Osteocyte (in vitro differentiated cells): ENCODE measurements at regions not wholly inside any gene's neighbourhood (a gene's known extent, or its start where the extent isn't known, plus 50 kb on each side); places are given as distances from the start of the nearest gene placed in this dataset.
A peak's percentile ranks its signal among the peaks of the same experiment; 100 is the strongest.

ENCODE experiments used
- DNase-seq: peaks from one replicate; pipeline ENCODE4 v3.0.0; 2021; ENCODE audit warnings: mixed read lengths; ENCODE audit not compliant: unreplicated experiment; ENCODE audit errors: extremely low spot score
- H3K27ac Mint-ChIP-seq: one replicate; pipeline ENCODE4 v1.8.0; 2021; ENCODE audit warnings: mild to moderate bottlenecking, mixed read lengths; ENCODE audit not compliant: unreplicated experiment
- H3K27me3 Mint-ChIP-seq: one replicate; pipeline ENCODE4 v1.8.0; 2021; ENCODE audit warnings: mixed read lengths; ENCODE audit not compliant: unreplicated experiment
- H3K36me3 Mint-ChIP-seq: one replicate; pipeline ENCODE4 v1.8.0; 2021; ENCODE audit warnings: mixed read lengths; ENCODE audit not compliant: unreplicated experiment
- H3K4me1 Mint-ChIP-seq: one replicate; pipeline ENCODE4 v1.8.0; 2021; ENCODE audit warnings: mixed read lengths; ENCODE audit not compliant: unreplicated experiment
- H3K4me3 Mint-ChIP-seq: one replicate; pipeline ENCODE4 v1.8.0; 2021; ENCODE audit warnings: mild to moderate bottlenecking, moderate library complexity, mixed read lengths; ENCODE audit not compliant: unreplicated experiment
- H3K9me3 Mint-ChIP-seq: one replicate; pipeline ENCODE4 v1.8.0; 2021; ENCODE audit warnings: mixed read lengths; ENCODE audit not compliant: unreplicated experiment
- CTCF ChIP-seq: fragments of 200-600 bp; sonication (generic); IDR thresholded peaks from 2 replicates; pipeline ENCODE4 v1.5.0; 2021; ENCODE audit warnings: antibody characterized with exemption, mild to moderate bottlenecking, moderate library complexity

- no peak for TF ChIP-seq CTCF
- Mint-ChIP-seq H3K9me3 (no peaks in the 10 kb centered on the region), H3K27ac (peak overlapping the region; percentile 50), H3K36me3 (peaks cover 2% of the 10 kb centered on the region), H3K4me1 (peaks cover 17% of the 10 kb centered on the region), H3K4me3 (no peak overlapping the region), H3K27me3 (no peaks in the 10 kb centered on the region)
- DNase-seq = no peak
Observed at GRCh38 chr7:121494516-121494915, 98.4 kb upstream of the FAM3C start.

- DNase-seq = no peak
- TF ChIP-seq CTCF = no peak
- Mint-ChIP-seq H3K36me3 (peaks cover 2% of the 10 kb centered on the region), H3K9me3 (no peaks in the 10 kb centered on the region), H3K4me3 (no peak overlapping the region), H3K27ac (no peak overlapping the region), H3K27me3 (no peaks in the 10 kb centered on the region), H3K4me1 (peaks cover 17% of the 10 kb centered on the region)
Observed at GRCh38 chr7:121493553-121493952, 97.4 kb upstream of the FAM3C start.

GRCh38 chr7:121490309-121490708 lies 94.2 kb upstream of the FAM3C start:
- H3K4me1 Mint-ChIP-seq = peaks cover 13% of the 10 kb centered on the region
- H3K36me3 Mint-ChIP-seq = no peaks in the 10 kb centered on the region
- H3K4me3 Mint-ChIP-seq = no peak overlapping the region
- no peak for DNase-seq
- no peak for TF ChIP-seq CTCF
- no peak overlapping the region for H3K27ac Mint-ChIP-seq
- H3K9me3 Mint-ChIP-seq = no peaks in the 10 kb centered on the region
- H3K27me3 Mint-ChIP-seq = no peaks in the 10 kb centered on the region

GRCh38 chr7:121489440-121489839 lies 93.3 kb upstream of the FAM3C start:
- no peaks in the 10 kb centered on the region for H3K27me3 Mint-ChIP-seq
- no peak for DNase-seq
- no peaks in the 10 kb centered on the region for H3K36me3 Mint-ChIP-seq
- H3K4me1 Mint-ChIP-seq = peaks cover 6% of the 10 kb centered on the region
- no peak for TF ChIP-seq CTCF
- no peak overlapping the region for H3K4me3 Mint-ChIP-seq
- no peaks in the 10 kb centered on the region for H3K9me3 Mint-ChIP-seq
- H3K27ac Mint-ChIP-seq = no peak overlapping the region

GRCh38 chr7:121488111-121488650 lies 92.1 kb upstream of the FAM3C start:
- no peak for DNase-seq
- Mint-ChIP-seq H3K36me3 (no peaks in the 10 kb centered on the region), H3K27ac (no peak overlapping the region), H3K4me1 (peaks cover 3% of the 10 kb centered on the region), H3K4me3 (no peak overlapping the region), H3K27me3 (no peaks in the 10 kb centered on the region), H3K9me3 (no peaks in the 10 kb centered on the region)
- no peak for TF ChIP-seq CTCF
